ENCODE measurements at regions not wholly inside any gene's neighbourhood (a gene's known extent, or its start where the extent isn't known, plus 50 kb on each side); places are given as distances from the start of the nearest gene placed in this dataset.

DNA sequence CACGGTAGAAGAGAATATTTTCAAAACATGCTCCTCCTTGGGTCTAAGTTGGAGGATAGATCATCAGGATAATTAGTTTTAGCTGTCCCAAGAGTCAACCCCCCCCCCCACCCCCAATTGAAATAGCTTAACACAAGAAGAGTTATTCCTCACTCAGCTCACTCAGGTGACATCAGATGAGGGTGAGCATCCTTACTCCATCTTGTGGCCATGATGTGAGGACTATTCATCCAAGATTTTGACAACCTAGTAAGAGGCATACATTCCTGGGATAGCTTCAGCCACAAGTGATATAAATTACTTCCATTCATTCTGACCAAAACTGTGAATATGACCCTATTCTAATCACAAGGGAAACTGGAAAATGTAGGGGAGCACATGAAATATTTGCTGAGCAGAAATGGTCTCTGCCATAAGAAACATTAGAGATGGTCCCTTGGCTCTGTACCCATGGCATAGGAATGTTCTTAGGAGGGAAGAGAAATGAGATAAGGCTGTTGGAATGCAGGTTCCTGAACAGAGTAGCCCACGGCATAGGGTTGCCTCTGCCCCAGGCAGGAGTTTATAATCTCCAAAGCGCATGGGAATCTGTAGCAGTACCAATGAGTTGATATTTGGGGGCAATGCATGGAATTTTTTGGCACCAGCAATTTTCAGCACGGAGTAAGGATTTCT, 257.2 kb downstream of the CYRIA start:
- DNase-seq, result no peak

DNA sequence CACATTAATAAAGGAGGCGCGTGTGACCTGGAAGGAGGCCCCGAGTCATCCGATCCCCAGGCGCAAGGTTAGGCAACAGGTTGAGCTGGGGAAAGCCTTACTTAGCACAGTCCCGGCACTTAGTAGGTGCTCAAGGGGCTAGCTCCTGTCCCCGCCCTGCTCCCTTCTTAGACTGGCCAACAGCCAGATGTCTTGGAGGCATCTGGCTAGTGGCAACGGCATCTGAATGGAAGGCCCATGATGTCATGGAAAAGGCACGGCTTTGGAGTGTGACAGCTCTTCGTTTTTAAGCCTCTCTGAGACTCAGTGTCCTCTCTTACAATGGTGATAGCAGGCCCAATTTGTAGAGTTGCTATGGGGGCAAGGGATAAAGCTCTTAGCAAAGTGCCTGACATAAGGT, 258.3 kb downstream of the CYRIA start:
- DNase-seq, result no peak

DNA sequence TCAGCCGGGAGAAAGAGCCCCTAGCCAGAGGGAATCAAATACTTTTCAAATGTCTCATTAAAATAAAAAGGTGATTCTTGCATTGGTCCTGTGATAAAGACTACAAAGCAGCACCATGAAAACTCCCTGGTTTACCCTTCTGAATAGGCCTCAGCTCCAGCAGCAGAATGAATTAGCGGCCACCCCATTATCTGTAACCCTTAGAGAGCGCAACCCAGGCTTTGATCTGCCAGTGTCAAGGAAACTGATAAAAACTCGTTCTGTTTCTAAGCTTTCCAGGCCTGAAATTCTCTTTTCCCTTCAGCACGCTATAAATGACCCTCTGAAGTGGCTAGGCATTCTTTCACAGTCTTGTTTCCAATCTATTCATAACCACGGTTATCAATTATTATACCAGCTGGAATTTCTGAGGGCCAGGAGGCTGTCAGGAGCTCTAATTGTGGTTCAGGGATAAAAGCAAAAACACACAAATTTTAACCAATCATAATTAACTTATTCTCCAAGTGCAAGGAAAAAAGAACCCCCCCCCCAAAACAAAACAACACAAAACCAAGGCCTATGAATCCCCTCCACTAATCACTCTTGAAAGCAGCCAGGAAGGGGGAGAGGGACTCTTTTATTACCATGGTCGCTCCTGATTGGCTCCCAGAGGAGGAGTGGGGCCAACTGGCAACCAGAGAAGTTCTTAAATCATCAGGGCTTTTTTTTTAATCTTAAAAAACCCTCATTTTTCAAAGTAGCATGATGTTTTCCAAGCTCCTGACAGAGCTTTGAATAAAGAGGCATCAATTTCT, 258.9 kb downstream of the CYRIA start:
- no peak for DNase-seq

DNA sequence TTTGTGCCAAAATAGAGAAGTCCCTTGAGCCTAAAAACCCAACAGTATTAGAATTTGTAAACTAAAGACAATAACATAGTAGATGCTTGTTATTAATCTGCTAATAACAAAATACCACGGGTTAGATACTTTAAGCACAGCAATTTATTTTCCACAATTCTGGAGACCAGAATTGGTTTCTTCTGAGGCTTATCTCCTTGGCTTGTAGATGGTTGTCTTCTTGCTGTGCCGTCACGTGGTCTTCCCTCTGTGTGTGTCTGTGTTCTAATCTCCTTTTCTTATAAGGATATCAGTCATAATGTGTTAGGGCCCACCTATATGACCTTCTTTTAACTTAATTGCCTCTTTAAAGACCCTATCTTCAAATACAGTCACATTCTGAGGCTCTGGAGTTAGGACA, 260.1 kb downstream of the CYRIA start:
- DNase-seq, result no peak

DNA sequence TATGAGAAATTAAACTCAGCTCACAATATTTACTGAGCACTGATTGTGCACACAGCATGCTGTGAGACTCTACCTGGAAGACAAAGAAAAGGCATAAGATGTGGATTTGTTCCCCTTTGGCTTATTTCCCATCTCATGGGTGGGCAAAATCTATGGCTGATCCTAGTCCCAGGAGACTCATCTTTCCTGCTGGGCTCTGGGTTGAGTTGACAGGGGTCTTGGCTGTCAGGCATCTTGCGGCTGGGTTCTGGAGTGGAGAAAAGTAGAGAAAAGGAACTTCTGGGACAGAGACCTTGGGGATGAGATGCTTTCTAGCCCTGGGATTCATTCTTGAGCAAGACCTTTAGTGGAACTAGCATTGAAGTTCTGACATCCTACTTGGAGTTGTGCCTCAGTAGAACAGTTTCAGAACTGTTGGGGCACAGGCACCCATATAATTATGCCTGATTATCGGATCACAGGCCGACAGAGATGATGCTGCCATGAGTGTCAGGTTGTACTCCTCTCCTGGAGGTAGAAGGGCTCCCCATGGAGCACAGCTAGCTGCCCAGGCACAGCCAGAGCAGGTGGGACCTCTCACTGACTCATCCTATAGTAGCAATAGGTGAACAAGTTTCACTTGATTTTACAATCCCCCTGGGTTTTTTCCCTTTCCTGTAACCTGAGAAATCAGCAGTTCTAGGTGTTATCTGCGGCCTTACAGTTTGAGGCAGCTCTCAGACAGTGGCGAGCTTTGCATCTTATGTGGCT, 260.9 kb downstream of the CYRIA start:
- no peak for DNase-seq

DNA sequence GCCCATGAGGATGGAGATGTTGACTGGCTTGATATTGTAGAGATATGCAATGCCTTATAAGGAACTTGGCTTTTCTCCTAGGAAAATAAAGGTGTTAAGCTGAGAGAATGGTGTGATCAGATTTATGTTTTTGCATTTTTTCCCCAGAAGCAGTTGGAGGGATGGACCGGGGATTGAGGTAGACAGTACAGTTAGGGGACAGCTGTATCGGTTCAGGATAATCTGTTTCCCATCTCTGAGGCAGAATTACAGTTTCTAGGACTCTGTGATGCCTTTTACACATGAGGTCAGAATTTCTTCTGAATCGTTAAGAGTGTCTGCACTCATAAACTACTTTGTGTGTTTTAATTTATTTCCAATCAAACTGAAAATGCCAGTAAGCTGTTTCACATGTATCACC, 261.5 kb downstream of the CYRIA start:
- no peak for DNase-seq

DNA sequence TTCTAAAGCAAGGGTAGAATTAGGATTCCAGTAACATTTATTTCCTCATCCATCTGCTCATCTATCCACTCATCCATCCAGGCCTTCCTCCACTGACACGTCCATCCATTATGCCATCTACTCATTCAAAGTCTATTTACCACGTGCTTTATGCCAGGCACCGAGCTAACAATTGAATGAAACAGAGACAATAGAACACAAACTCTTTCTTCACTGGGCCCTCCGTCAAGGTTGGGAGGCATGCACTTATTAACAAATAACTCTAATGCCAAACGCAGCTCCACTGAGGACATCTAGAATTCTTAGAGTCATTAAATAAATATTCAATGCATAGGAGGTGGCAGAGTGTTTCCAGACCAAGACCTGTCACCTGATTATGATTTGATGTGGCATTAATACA, 262.7 kb downstream of the CYRIA start:
- DNase-seq, result no peak

DNA sequence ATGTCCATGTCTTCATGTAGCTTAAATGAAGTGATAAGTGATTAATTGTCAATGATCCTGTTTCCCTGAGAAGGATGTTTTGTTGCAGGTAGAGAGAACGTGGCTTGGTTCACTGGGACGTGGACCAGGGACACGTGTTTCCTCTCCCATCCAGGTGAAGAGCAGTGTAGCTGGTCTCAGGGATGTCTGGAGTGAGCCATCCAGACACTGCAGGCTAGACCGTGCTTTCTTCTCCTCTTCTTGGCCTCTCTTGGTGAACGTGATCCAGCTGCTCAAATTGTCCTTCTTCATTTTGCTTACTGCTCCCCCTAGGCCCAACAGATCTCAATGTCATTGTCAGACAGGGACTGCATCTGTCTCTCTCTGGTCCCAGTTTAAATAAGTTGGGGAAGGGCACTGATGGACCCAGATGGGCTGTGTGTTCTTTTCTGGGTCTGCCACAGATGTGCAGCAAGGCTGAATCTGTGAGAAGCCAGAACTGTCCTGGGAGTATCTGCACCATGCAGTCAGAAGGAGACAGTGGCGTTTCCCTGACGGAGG, 263.8 kb downstream of the CYRIA start:
- no peak for DNase-seq

DNA sequence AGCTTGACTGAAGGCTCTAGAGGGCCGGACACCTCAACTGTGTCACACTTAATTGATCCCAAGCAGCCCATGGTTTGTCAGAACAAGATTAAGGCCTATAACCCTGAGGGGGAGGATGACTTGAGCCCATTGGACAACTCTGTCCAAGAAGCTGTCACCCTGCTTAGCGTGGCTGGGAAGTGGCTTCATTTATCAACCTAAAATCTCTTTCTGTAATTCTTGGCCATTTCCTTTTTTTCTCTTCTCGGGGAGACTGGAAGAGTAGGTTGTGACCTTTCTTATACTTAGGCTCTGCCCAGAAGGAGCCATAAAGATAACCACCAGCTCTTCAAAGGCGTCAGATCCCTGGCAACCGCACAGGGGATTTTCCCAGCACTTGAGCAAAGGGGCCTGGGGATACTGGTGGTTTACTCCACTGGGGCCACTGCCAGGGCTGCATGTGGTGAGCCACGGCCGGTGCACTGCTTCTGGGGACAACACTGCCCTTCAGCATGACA, 265.5 kb downstream of the CYRIA start:
- no peak for DNase-seq

DNA sequence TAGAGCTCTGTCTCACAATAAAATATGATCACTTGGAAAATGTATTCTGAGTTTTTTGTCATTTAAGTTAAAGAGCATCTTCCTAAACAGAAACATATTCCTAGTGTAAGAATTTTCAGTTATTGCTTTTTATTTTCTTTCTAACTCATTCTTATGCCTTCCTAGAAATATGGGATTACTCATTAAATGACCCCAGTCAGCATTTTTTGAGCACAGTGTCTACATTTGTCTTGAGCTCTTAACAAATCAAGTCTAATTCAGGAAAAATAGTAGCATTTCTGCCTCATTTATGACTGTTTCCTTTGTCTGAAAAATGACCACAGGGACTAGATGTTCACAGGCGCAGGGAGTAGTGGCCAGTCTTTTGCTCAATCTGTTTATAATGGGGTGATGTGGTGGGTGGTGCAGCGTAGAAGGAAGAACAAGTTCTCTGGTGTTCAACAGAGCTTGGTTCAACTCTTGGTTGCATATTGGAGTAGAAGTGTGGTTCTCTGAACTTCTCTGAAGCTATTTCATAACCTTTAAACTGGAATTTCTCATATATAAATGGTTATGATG, 267.1 kb downstream of the CYRIA start:
- no peak for DNase-seq

DNA sequence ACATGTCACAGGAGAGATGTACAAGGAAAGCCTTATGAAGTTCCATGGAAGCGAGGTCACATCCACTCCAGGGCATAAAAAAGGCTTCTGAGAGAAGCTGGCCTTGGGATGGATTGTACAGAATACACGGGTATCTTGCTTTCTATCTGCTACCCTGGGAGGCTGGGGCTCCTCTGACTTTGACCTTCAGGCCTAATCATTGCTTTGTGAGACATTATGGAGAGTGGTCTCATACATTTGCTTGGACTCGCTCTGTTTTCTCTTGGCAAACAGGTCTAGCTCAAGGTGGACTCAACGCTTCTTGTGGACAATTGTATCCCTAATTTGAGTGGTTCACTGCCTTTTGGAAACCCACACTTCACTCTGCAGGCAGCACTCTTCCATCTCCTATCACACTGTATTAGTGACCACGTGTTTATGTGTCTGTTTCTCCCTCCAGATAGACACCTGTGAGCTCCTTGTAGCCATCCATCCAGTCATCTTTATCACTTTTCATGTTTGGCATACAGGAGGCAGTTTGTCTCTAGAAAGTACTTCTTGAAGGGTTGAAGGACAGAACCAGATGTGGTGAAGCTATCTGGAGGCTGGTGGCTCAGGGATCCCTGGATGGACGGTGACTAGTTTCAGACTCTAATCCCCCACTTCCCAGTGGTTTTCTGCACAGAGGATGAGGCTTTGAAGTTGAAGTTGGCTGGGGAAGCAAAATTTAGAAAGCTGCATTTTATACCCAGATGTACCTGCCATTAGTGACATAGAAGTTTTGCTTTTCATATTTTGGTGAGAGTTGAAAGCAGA, 267.8 kb downstream of the CYRIA start:
- no peak for DNase-seq

DNA sequence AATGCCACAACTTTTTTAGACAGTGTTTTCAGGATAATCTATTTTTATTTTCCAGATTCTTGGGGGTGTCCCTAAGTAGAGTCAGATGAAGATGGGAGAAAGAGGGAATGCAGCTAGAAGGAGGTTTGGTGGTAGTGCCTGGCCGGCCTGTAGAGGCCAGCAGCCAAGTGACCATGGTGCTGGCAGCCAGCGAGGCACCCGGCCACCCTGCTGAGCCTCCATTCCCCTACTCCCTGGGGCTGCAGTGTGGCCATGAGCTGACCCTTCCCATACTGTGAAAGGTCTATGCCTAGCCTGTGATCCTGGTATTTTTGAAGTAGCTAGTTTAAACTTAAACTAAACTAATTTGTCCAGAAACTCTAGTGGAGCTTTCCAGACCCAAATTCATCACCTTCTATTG, 268.6 kb downstream of the CYRIA start:
- no peak for DNase-seq

DNA sequence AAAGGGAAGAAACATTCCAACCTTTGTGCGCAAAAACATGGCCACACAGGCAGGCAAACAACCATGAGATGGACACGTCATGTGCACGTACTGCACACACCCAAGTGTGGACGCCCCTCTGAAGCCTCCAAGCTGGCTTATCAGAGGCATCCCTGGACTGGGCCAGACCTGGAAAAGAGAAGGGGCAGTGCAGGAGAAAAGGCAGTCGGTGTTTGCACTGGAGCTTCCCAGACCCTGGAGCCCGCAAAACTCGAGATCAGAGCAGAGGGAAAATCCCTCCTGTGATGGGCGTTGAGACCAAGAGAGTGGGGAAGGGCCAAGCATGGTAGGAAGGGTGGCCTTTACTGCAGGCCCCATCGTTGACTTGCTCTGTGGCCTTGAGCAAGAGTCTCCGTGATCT, 269.5 kb downstream of the CYRIA start:
- no peak for DNase-seq

DNA sequence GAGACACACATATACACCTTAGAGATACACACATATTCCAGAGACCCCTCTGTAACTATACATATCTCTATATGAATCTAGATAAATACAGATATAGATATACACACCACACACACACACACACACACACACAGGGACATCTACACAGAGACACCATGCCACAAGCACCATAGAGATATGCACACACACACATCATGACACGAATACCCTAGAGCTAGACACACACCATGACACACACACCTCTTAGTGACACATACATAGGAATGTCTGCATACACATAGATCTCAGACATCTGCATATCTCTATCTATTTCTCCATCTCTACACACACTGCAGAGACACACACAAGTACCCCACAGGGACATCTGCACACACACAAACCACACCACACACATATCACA, 270.0 kb downstream of the CYRIA start:
- no peak for DNase-seq

DNA sequence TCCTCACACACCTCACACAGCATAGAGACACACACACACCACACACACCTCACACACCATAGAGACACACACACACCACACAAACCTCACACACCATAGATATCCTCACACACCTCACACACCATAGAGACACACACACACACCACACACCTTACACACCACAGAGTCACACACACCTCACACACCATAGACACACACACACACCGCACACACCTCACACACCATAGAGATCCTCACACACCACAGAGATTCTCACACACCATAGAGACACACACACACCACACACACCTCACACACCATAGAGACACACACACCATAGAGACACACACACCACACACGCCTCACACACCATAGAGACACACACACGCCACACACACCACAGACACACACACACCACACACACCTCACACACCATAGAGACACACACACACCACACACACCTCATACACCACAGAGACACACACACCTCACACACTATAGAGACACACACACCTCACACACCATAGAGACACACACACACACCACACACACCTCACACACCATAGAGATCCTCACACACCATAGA, 270.6 kb downstream of the CYRIA start:
- DNase-seq, result no peak

DNA sequence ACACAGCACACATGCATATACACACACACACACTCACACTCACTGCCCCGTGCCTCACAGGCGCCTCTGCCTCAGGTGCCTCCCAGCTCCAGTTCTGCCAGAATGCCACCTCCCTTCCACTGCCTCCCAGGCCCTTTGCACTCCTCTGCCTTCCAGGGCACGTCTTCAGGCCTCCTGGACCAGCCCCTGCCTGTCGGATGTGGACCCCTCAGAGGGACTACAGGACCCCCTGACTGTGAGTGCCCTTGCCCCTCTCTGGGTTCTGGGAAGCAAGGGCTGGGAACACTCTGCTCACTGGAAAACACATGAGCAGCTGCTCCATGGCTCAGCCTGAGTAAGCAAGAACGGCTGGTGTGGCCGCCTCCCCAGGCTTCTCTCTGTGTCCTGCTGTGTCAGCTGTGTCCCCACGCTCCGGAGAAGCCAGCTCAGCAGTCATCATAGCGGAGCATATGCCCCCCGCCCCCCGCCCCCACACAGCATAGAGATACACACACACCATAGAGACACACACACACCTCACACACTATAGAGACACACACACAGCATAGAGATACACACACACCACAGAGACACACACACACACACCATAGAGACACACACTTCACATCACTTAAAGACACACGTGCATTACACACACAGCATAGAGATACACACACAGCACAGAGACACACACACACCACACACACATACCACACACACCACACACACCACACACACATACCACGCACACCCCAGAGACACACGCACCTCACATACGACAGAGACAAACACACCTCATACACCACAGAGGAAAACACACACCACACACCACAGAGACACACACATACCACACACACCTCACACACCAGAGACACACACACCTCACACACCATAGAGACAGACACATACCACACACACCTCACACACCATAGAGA, 271.3 kb downstream of the CYRIA start:
- no peak for DNase-seq

DNA sequence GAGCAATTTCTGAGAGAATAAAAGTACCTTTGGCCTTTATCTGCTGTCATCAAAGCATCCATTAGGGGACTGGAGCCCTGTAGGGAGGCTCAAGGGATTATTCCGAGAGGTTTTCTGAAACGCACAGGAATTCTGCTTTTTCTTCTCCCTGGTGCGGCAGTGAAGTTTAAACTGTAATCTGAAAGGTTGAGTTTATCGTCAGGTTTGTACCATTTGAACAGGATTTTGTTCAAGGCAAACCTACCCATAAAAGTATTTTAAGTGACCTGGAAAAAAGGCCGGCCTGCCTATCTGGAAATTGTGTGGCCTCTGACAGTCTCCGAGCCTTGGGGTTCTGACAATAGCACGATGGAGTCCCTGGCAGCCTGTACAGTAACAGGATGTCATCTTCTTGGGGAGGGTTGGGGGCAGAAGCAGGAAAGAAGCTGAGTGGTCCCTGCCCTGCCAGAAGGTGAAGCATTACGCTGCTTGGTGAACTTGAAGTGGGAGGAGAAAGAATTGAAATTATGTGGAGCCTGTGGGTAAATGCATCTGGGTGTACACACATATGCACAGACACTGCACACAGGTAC, 272.0 kb downstream of the CYRIA start:
- no peak for DNase-seq

DNA sequence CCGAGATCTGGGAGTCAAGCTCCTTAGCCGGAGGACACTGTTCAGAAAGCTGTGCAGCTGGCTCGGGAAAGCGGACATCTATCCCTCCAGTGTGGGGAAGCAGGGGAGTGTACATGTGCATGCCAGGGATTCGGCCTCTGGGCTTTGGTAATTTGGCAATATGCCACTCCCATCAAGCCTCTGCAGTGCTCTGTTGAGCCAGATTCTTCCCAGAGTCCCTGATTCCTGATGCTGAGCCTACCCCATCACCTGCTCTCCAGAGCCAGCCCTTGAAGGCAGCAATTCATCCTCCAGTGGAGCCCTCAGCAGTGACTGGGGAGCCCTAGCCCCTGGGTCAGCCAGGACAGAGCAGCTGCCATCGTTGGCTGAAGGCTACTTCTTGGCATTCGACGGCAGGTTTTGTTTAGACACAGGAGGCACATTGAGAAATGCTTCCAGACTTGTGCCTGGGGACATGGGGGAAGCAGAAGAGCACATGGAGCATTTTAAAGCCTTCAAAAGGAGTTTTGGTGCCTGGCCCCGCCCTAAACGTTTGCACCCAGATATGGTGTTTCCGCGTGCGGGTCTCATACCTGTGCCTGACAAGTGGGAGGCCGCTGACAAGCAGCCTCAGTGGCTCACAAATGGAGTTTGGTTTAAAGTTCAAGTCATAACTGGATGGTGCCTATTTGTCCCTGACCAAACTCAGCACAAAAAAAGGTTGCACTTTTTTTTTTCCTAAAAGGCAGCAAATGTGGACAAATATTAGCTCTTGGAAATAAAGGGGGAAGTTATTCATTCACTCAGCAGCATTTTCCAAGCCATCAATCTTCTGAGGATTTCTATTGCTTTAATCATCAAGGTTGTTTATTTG, 272.8 kb downstream of the CYRIA start:
- no peak for DNase-seq

DNA sequence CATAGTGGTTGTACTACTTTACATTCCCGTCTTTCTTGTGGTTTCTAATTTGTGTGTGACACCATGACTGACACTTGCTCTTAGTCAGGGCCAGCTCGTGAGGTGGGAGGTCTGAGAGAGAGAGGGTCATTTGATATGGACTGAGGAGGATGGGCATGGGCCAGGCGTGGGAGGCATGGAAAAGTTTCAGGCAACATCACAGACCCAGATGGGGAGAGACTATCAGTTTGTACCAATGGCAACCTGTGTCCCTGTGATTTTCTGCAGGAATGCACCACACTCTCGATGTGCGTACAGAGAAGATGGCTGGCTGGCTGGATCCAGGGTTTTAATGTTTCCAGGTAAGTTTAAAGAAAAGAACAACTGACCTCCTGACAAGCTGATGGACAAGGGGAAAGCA, 273.6 kb downstream of the CYRIA start:
- DNase-seq, result no peak

DNA sequence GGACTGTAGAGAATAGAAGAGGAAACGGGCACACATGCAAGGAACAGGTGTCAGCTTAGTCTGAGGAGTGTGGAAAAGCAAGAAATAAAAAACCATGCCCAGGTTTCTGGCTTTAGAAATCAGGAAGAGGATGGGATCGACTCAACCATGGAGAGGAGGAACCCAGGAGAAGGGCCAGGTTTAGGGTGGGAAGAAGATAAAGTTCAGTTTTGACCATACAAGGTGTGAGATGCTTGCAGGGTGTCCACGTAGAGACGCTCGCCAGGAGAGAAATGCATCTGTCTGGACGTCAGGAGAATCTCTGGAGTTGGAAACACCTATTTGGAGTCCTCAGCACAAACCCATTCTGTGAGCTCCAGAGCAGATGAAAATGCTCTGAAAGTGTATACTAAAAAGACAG, 275.1 kb downstream of the CYRIA start:
- no peak for DNase-seq

Data from activated CD4-positive, alpha-beta T cell treated with anti-CD3 and anti-CD28 coated beads, Interleukin-2, amount 50 U/mL, for 4 hours (primary cell).